ENCODE measurements at regions not wholly inside any gene's neighbourhood (a gene's known extent, or its start where the extent isn't known, plus 50 kb on each side); places are given as distances from the start of the nearest gene placed in this dataset.

- TF ChIP-seq TEAD2 (CRISPR knock-in tag; IDR thresholded peaks at IDR 0.05), result no peak
- no peak for TF ChIP-seq ATF6 (CRISPR knock-in tag; conservative IDR thresholded peaks at IDR 0.05)
- no peak; the same call in 1 of the 2 replicates for TF ChIP-seq SP140L (CRISPR knock-in tag; IDR thresholded peaks at IDR 0.05; ENCODE audit: borderline replicate concordance)
- TF ChIP-seq PRDM4 (CRISPR knock-in tag; IDR thresholded peaks at IDR 0.05; ENCODE audit: borderline replicate concordance), result no peak
- no peak for TF ChIP-seq SRSF9 (IDR thresholded peaks at IDR 0.05; ENCODE audit: borderline replicate concordance, insufficient read depth, low read depth, low read length, poor library complexity, severe bottlenecking)
- TF ChIP-seq ZNF878 (CRISPR knock-in tag; IDR thresholded peaks at IDR 0.05), result peak; percentile 95
- TF ChIP-seq HMG20A (CRISPR knock-in tag; IDR thresholded peaks at IDR 0.05; ENCODE audit: borderline replicate concordance), result peak; percentile 98
- TF ChIP-seq FOXC1 (CRISPR knock-in tag; IDR thresholded peaks at IDR 0.05; ENCODE audit: borderline replicate concordance), result no peak
- TF ChIP-seq EZH2 (conservative IDR thresholded peaks at IDR 0.05; ENCODE audit: low read depth, low read length), result no peak
- TF ChIP-seq ZNF83 (CRISPR knock-in tag; IDR thresholded peaks at IDR 0.05; ENCODE audit: borderline replicate concordance), result no peak
- 0 out of 2 replicates have a peak, but pooled peaks have one; percentile 50 for TF ChIP-seq KLF11 (CRISPR knock-in tag; IDR thresholded peaks at IDR 0.05)
- TF ChIP-seq NCOA2 (CRISPR knock-in tag; IDR thresholded peaks at IDR 0.05), result peak; percentile 96
- TF ChIP-seq SIN3A (IDR thresholded peaks at IDR 0.05; ENCODE audit: borderline replicate concordance, low read depth, low read length), result 0 out of 2 replicates have a peak, but pooled peaks have one; percentile 64
- TF ChIP-seq ZNF468 (CRISPR knock-in tag; IDR thresholded peaks at IDR 0.05), result no peak
- TF ChIP-seq POLR2AphosphoS2 (IDR thresholded peaks at IDR 0.05; ENCODE audit: low read depth, low read length), result no peak
- TF ChIP-seq MTA3 (CRISPR knock-in tag; IDR thresholded peaks at IDR 0.05), result no peak
- TF ChIP-seq ZGPAT (CRISPR knock-in tag; IDR thresholded peaks at IDR 0.05), result peak; percentile 97
- TF ChIP-seq ZEB1 (IDR thresholded peaks at IDR 0.05; ENCODE audit: insufficient replicate concordance, low read depth), result peak; percentile 45
- no peak for TF ChIP-seq ZNF776 (CRISPR knock-in tag; IDR thresholded peaks at IDR 0.05)
- no peak for TF ChIP-seq ZMAT5 (CRISPR knock-in tag; IDR thresholded peaks at IDR 0.05; ENCODE audit: borderline replicate concordance, low read depth)
- TF ChIP-seq HNF4G (IDR thresholded peaks at IDR 0.05; ENCODE audit: borderline replicate concordance, low read depth, low read length), result peak; percentile 100
- TF ChIP-seq HNF4G (CRISPR knock-in tag; IDR thresholded peaks at IDR 0.05; ENCODE audit: borderline replicate concordance, low read depth), result peak; percentile 98
- peak; percentile 78 for TF ChIP-seq MYPOP (CRISPR knock-in tag; IDR thresholded peaks at IDR 0.05)
These were observed 154.0 kb upstream of the SDK2 start (continued) for GRCh38 chr17:73798111-73798748.

Measured in HepG2 (cell line).